RWPE2 (cell line): ENCODE measurements at regions not wholly inside any gene's neighbourhood (a gene's known extent, or its start where the extent isn't known, plus 50 kb on each side); places are given as distances from the start of the nearest gene placed in this dataset.

Experiments used
- ATAC-seq: fragments of 200-7000 bp; cut with Tn5 transposase; 3 replicates; pipeline ENCODE4 v1.9.1; 2021; ENCODE audit warnings: low read depth
- DNase-seq: peaks from one replicate; pipeline ENCODE4 v3.0.0-alpha.2; 2020; ENCODE audit warnings: low spot score
- H3K27ac ChIP-seq: fragments of 450-650 bp; 2 replicates; pipeline ENCODE4 v1.5.1; 2017; ENCODE audit warnings: mild to moderate bottlenecking; ENCODE audit not compliant: poor library complexity, severe bottlenecking
- H3K27me3 ChIP-seq: fragments of 250-450 bp; sonication (Bioruptor Pico); 2 replicates; pipeline ENCODE4 v1.5.1; 2021; ENCODE audit warnings: mild to moderate bottlenecking, moderate library complexity; ENCODE audit not compliant: insufficient read depth, poor library complexity, severe bottlenecking
- H3K36me3 ChIP-seq: fragments of 250-450 bp; sonication (Bioruptor Pico); 2 replicates; pipeline ENCODE4 v1.5.1; 2020; ENCODE audit warnings: low read depth, mild to moderate bottlenecking, moderate library complexity
- H3K4me1 ChIP-seq: fragments of 250-450 bp; sonication (Bioruptor Pico); 2 replicates; pipeline ENCODE4 v1.5.1; 2021; ENCODE audit warnings: mild to moderate bottlenecking, moderate library complexity; ENCODE audit not compliant: insufficient read depth, poor library complexity, severe bottlenecking
- H3K4me3 ChIP-seq: fragments of 250-450 bp; sonication (Bioruptor Pico); 2 replicates; pipeline ENCODE4 v1.5.1; 2021; ENCODE audit warnings: mild to moderate bottlenecking, moderate library complexity; ENCODE audit not compliant: severe bottlenecking
- H3K9me3 ChIP-seq: fragments of 250-450 bp; sonication (Bioruptor Pico); 2 replicates; pipeline ENCODE4 v1.5.1; 2021; ENCODE audit warnings: mild to moderate bottlenecking, moderate library complexity; ENCODE audit not compliant: severe bottlenecking
- TF ChIP-seq, protein P1 (sequence below): fragments of 450-650 bp; IDR thresholded peaks from one replicate; pipeline ENCODE4 v1.5.1; 2017; ENCODE audit warnings: mild to moderate bottlenecking, moderate library complexity; ENCODE audit not compliant: poor library complexity, severe bottlenecking

DNA sequence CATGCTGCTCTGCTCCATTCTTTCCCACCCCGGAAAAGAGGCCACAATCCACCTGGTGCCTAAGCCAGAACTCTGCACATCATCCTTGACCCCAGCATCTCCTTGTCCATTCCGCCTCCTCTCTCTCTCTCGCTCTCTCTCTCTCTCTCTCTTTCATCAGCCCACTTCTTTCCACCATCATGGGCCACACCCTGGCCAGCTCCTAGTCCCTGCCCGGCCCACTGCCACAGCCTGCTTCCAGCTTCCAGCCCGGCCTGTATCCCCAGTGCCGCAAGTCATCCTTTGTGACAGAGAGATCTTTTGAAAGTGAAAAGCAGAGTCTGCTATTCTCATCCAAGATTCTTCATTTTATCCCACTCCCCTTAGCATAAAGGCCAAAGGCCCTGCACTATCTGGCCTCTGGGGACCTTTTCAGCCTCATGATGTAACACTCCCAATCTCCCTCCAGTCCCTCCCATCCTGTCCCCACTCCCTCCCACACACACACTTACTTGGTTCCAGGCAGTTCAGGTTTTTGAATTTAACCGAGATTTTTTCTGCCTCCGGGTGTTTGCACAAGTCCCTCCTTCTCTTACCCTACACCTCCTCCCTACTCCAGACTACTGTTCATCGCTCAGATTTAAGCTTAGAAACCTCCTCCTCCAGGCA is 214.0 kb downstream of the EN1 start:
- TF ChIP-seq, protein P1, sequence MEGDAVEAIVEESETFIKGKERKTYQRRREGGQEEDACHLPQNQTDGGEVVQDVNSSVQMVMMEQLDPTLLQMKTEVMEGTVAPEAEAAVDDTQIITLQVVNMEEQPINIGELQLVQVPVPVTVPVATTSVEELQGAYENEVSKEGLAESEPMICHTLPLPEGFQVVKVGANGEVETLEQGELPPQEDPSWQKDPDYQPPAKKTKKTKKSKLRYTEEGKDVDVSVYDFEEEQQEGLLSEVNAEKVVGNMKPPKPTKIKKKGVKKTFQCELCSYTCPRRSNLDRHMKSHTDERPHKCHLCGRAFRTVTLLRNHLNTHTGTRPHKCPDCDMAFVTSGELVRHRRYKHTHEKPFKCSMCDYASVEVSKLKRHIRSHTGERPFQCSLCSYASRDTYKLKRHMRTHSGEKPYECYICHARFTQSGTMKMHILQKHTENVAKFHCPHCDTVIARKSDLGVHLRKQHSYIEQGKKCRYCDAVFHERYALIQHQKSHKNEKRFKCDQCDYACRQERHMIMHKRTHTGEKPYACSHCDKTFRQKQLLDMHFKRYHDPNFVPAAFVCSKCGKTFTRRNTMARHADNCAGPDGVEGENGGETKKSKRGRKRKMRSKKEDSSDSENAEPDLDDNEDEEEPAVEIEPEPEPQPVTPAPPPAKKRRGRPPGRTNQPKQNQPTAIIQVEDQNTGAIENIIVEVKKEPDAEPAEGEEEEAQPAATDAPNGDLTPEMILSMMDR, result no peak
- no peak overlapping the region for H3K4me3 ChIP-seq
- ATAC-seq (no peak), DNase-seq (no peak)
- no peak overlapping the region for H3K27ac ChIP-seq
- H3K9me3 ChIP-seq, result no peaks in the 10 kb centered on the region
- H3K27me3 ChIP-seq, result peaks cover 4% of the 10 kb centered on the region
- no peaks in the 10 kb centered on the region for H3K36me3 ChIP-seq
- no peaks in the 10 kb centered on the region for H3K4me1 ChIP-seq

DNA sequence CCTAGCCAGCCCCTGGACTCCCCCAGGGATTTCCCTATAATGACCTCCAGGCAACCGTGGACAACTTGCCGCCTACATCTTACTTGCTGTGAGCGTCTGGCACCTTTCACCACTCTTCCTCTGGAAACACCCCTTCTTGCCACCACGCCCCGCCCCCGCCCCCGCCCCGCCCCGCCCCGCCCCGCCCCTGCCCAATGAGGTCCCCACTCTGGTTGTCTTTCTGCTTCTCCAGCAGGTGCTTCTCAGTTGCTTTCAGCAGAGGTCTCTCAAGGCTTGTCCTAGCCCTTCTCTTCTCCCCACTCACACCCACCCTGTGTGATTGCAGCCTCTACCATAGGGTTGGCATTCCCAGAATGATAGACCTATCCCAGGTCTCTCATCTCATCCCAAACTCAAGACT is 214.5 kb downstream of the EN1 start:
- Histone ChIP-seq H3K27ac (no peak overlapping the region), H3K9me3 (no peaks in the 10 kb centered on the region), H3K36me3 (no peaks in the 10 kb centered on the region), H3K4me1 (no peaks in the 10 kb centered on the region), H3K27me3 (peaks cover 6% of the 10 kb centered on the region), H3K4me3 (no peak overlapping the region)
- DNase-seq, result no peak
- TF ChIP-seq, protein P1, result no peak
- no peak for ATAC-seq

DNA sequence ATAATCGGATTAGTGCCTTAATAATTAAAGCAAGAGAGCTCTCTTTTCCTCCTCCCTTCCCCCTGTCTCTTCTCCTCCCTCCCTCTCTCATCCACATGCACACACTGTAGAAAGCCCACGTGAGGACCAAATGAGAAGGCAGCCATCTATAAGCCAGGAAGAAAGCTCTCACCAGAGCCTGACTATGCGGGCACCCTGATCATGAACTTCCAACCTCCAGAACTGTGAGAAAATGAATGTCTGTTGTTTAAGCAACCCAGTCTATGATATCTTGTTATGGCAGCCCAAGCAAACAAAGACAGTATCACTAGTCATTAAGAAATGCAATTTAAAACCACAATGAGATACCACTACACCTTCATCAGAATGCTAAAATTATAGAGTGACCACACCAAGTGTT is 220.3 kb downstream of the EN1 start:
- Histone ChIP-seq H3K27ac (no peak overlapping the region), H3K27me3 (peaks cover 20% of the 10 kb centered on the region), H3K4me1 (no peaks in the 10 kb centered on the region), H3K4me3 (no peak overlapping the region), H3K36me3 (no peaks in the 10 kb centered on the region), H3K9me3 (no peaks in the 10 kb centered on the region)
- no peak for DNase-seq
- TF ChIP-seq, protein P1, result no peak
- no peak for ATAC-seq

DNA sequence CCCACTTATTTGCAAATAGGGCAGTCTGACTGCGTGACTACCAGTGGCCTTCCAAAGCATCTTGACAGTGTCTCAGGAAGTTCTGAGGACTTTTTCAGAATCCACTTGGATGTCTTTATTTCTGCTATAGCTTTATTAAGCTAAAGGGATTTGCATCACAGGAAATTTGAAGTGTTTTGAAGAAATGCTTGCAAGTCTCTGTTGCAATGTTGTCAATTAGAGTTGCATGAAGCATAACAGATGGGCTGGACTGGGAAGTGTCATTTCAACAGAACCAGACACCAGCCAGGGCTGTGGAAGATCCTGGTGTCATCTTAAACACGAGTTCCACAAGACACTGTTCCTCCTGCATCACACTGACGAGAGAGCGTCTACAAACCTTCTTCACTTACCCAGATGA is 224.5 kb downstream of the EN1 start:
- ATAC-seq (no peak), DNase-seq (no peak)
- Histone ChIP-seq H3K27ac (no peak overlapping the region), H3K4me3 (no peak overlapping the region), H3K36me3 (no peaks in the 10 kb centered on the region), H3K9me3 (no peaks in the 10 kb centered on the region), H3K27me3 (peaks cover 31% of the 10 kb centered on the region), H3K4me1 (no peaks in the 10 kb centered on the region)
- TF ChIP-seq, protein P1, result no peak

DNA sequence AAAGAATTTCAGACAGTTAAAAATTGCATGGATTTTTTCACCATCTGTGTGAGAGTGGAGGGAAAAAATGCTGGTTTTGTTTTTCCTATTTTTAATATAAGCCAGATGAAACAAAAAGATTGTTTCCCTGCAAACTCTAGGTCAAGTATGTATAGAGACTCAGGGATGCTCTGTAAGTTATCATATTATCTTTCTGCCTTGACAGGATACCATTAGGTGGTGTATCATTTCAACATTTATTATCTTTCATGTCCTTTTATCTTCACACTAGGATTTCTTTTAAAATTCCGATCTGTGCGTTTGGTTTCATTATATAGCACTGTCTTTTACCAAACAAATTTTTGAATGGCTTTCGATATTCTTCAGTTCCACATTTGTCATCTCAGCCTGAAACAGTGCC is 225.3 kb downstream of the EN1 start:
- DNase-seq (no peak), ATAC-seq (no peak)
- Histone ChIP-seq H3K4me3 (no peak overlapping the region), H3K4me1 (no peaks in the 10 kb centered on the region), H3K36me3 (no peaks in the 10 kb centered on the region), H3K27ac (no peak overlapping the region), H3K27me3 (peaks cover 39% of the 10 kb centered on the region), H3K9me3 (no peaks in the 10 kb centered on the region)
- TF ChIP-seq, protein P1, result no peak
